HG02884 (cell line): ENCODE measurements at regions not wholly inside any gene's neighbourhood (a gene's known extent, or its start where the extent isn't known, plus 50 kb on each side); places are given as distances from the start of the nearest gene placed in this dataset.

Source experiments
- ATAC-seq: cut with Tn5 transposase; IDR thresholded peaks from one replicate; pipeline ENCODE4 v1.9.1; 2021; ENCODE audit warnings: mild to moderate bottlenecking, moderate library complexity; ENCODE audit not compliant: unreplicated experiment

DNA sequence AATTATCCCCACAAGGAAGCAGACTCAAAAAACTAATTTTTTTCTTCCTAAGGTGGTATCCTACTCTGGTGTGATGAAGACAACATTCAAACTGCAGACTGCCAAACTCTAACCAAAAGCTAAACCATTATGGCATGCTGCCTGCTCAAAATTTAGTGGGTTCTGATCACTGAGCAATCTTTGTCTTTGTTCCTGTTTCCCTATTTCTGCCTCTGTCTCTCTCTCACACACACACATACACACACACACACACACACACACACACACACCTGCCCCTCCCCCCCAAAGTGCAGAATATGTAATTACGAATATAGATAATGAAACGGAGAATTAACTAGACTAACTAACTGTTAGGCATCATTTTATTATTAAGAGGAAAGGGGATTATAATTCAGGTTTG is 1278.6 kb downstream of the PCDH7 start:
- no peak for ATAC-seq

DNA sequence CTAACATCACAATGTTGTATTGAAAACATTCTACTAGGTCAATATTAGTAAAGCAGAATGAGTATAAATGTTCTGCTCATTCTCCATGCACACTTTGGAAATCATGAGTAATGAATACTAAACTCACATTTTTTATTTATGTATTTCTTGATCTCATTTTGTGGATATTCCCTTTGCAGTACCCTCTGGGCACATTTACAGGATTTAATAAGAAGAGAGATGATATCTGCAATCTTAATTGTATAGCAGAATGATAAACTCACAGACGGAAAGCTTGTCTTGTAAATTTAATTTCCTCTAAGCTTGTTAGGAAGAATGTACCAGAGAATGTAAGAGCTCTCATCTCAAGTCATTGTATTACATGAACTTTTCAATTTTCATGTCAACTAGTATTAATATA is 1279.7 kb downstream of the PCDH7 start:
- no peak for ATAC-seq

DNA sequence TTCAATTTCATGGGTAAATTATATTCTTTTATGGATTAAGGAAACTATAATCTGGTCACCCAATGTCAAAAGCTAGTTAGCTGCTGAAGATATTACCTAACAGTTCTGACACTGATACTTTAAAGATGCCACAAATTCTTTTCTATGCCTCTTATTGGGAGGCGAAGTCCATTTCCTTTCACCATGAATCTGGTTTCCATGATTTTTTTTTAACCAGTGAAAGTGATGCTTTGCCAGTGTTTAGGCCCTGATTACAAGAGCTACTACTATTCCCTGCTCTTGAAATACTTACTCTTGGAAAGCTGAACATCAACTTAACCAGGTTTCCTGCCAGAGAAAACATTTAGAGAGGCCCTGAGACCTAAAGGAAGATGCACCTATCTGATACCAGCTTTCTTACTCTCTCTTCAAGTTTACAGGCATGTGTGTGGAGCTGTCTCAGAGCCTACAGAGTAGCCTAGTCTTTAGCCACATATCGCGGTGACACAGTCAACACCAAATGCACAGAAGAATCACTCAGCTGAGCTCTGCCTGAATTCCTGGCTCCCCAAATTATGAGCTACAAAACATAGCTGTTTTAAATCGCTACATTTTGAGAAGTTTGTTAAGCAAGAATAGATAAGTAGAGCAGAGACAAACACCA is 1280.8 kb downstream of the PCDH7 start:
- ATAC-seq: no peak

DNA sequence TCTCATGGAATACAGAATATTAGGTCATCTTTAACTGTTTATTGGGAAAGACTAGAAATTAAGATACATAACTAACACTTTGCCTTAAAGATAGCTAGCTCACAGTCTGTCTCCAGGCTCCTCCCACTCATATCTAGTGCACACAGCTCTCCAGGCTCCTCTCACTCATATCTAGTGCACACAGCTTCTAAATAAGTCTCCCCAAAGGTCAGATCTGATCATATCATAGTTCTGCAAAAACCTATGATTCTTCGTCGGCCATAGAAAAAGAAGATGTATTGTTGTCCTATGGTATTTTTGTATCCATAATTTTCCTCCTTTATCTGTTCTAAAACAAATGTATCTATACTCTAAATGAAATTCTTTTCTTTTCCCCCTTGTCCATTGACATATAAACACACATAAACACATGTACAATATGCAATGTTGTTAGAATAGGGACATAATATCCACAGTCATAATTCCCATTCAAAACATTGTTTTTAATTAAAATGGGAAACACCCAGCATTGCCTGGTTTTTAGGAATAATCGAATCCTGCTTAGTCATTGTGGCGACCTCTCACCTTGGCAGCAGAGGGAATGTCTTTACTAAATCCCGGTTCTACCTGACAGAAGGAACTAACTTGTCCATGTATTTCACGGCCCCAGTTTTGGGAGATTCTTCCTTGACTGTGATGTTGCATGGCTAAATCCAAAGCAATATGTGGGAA is 1282.0 kb downstream of the PCDH7 start:
- no peak for ATAC-seq

DNA sequence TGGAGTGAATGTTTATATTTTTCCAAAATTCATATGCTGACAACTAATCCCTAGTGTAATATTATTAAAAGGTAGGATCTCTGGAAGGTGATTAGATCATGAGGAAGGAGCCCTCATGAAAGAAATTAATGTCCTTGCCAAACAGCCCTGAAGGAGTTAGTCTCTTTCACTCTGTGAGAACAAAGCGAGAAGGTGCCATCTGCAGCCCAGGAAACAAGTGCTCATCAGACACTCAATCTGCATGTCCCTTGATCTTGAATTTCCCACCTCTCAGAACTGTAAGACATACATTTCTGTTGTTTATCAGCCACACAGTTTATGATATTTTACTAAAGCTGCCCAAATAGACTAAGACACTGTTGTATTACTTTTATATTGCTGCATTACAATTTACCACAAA is 1283.4 kb downstream of the PCDH7 start:
- no peak for ATAC-seq

DNA sequence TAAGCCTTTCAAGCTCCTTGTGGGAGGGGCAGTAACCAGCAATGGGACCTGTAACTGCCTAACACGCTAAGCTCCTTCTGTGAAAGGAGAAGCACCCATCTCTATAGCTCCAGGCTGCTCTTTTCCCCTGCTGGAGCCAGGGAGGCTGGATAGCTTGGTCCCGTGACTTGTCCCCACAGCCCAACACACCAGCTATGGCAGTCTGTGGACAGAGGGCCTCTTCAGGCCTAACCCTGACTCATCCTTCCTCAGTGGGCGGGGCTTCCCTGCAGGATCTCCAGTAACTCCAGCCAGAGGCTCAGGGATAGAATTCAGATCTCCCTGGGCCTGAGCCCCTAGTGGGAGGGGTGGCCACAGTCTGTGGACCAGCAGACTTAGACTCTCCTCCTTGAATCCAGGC is 1290.1 kb downstream of the PCDH7 start:
- no peak for ATAC-seq

DNA sequence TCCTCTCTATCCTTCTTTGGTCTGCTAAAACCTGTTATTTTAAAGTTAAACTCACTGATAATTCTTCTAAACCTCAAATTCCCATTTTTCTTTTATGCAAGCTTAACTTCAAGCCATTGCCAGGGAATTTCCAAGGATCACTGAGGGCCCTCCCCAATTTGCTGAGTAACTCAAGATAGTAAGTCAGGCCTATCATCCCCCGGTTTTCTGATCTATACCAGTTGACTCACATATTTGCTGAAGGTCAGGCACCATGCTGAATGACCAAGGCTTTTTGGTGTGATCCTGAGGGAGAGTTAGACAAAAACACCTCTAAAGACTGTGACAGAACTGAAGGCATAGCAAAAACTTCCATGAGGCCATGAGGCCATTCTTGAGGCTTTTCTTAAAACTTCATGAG is 1301.9 kb downstream of the PCDH7 start:
- no peak for ATAC-seq

DNA sequence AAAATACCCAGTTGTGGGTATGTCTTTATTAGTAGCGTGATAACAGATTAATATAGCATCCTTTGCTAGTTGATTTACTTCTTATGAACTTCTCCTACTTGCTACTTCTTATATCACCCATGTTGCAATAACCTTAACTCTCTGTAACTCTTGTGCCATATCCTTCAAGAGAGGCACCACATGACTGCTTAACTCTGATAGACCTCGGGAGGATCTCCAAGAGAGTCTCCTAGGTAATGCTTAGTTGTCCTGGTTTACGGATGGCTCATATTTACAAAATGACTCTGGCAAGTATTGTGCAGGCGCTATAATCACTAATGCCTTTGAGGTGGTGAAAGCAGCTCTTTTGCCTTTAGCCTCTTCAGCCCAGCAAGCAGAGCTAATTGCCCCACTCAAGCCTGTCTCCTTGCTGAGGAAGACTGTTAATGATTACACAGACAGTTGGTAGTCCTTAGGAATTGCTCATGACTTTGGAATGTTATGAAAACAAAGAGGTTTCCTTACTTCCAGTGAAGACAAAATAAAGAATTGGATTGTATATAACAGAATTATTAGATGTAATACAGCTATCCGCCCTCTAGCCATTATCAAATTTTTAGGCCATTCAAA is 1305.8 kb downstream of the PCDH7 start:
- no peak for ATAC-seq

DNA sequence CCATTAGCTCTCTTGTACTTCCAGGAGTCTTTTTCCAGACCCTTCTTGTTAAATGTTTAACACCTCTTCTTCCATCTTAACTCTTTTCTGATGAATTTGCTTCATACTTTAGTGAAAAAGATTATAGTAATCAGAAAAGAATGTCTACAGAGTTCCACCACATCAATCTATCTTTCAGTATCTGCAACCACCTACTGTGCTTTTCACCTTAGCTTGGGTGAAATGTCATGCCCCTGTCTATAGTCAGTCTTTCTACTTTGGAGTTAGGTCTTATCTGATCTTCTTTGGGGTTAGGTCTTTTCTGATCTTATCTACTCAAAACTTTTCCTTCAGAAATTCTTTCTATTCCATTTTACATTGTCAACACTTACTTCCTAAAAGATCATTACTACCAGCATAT is 1310.2 kb downstream of the PCDH7 start:
- no peak for ATAC-seq

DNA sequence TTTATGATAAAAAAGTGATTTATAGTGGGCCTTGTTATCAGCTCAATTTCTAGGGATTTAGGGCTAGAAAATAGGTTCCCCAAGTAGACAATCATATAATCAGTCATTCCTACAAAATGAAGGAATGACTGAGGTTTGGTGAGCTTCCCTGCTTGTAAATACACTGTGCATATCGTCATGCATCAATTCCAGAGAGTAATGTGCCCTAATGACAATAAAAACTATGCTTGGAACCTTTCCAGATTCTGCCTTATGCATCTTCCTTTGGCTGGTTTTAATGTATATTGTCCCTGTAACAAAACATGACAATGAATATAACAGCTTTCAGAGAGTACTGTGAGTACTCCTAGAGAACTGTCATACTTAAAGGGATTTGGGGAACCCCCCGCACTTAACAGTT is 1310.9 kb downstream of the PCDH7 start:
- ATAC-seq: no peak

DNA sequence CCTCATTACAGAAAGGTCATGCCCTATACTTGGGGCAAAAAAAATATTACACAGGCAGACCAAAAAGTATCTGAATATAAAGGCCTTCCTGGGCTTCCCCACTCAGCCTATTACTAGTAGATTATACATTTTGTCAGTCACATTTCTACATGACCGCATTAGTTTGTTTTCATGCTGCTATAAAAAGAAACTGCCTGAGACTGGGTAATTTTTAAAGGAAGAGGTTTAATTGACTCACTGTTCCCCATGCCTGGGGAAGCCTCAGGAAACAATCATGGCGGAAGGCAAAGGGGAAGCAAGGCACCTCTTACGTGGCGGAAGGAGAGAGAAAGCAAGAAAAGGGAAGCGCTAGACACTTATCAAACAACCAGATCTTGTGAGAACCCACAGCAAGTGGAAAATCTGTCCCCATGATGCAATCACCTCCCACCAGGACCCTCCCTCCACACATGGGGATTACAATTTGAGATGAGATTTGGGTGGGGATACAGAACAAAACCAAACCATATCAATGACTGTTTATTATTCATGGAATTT is 1312.0 kb downstream of the PCDH7 start:
- no peak for ATAC-seq

DNA sequence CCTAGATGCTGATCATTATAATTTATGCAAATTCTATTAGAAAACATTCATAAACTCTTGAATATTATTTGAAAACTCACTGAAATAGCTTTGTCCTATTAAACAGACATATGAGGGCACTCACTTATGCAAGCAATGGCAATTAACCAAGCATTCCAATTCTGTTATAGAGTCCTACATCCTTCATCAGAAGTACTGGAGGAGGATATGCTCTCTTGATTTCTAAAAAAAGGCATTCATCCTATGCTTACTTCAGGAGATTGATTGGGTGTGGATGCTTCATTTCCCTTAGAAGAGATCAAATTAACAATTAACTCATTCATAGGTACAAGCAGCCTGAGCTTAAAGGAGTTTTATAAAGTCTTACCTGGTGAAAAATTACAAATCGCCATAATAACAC is 1317.2 kb downstream of the PCDH7 start:
- no peak for ATAC-seq

DNA sequence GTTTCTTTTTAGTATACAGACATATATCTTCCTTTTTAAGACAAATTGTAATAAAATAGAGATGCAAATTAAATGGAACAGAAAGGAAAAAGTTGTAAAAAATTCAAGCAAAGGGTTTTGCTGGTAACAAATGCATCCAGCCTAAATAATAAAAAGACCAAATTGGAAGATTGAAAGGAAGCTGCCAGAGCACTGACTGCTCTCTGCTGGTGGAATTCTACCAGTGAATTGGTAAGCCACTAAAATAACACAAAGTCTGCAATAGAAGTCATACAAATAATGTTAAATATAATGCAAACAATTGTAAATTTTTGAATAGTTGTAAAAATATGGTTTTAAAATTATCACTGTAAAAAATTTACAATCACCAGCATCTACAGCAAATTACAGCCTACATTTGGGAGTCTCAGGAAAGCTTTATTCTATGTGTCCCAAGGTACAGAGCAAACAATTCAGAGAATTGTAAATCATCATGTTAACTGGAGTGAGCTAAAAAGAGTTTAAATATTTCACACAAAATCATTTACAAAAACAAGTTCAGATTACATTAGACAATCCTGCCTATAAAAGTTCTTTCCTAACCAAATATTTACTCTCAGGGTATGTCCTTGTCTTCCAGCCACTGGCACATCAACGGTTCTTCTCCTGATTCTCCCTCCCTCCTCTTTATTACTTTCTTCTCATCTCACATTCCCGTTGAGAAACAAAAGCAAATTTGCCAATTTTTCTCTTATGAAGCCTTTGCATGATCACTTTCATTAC is 1322.5 kb downstream of the PCDH7 start:
- ATAC-seq: no peak

DNA sequence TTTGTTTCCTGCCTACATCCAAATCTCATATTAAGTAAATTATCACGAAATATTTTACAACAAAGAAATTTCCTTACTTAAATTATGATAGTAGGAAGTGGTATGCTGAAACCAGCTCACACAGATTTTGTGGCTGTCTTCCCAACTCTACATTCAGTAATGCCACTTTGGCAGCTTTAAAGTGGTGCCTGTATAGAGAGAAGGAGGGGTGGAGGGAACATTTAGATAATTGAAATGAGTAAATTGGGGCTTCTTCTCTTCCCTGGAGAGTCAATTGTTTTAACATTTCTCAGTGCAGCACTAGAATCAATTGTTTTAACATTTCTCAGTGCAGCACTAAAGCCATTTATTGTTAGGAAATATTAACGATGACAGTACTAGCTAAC is 1323.1 kb downstream of the PCDH7 start:
- ATAC-seq: no peak

DNA sequence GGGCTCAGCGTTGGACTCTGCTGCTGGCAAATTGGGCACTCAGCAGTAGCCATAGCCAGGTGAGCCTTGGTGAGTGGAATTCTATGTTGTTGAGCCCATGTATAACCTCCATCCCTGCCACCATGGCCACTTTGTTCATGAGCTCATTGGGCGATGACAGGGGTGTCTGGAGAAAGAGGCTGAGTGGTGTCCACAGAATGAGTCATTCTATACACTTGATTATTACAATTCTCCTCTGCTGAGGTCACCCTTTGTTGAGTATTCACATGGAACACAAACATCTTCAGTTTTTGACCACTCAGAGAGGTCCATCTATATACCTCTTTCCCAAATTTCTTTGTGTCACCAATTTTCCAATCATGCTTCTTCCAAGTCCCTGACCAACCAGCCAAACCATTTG is 1341.7 kb downstream of the PCDH7 start:
- ATAC-seq: no peak

DNA sequence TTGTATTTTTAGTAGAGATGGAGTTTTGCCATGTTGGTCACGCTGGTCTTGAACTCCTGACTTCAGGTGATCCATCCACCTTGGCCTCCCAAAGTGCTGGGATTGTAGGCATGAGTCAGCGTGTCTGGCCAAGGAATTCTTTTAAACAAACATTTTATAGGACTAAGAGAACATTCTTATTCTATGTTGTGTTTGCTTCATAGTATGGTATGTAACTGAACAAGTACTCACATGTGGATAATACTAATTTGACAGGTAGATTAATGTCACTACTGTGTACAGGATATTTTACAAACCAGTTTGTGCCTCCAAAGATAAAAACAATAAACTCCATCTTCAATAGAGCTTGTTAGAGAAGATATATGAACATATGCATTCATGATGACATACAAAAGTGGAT is 1353.4 kb downstream of the PCDH7 start:
- ATAC-seq: no peak

DNA sequence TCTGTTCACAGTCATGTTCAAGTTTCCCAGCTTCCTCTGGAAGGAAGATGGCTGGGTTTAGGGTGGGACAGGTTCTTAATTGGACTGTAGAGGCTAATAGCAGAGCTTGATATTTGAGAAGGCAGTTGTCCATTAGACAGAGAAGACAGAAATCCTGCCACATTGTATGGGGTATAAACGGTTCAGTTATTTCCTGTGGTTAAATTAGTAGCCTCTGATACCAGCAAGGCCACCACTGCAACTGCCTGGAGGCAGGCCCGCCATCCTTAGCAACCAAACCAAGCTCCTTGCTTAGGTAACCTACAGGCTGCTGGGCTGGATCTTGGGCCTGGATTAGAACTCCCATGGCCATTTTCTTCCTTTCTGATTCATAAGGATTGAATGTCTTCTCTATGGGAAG is 1367.0 kb downstream of the PCDH7 start:
- ATAC-seq: no peak

DNA sequence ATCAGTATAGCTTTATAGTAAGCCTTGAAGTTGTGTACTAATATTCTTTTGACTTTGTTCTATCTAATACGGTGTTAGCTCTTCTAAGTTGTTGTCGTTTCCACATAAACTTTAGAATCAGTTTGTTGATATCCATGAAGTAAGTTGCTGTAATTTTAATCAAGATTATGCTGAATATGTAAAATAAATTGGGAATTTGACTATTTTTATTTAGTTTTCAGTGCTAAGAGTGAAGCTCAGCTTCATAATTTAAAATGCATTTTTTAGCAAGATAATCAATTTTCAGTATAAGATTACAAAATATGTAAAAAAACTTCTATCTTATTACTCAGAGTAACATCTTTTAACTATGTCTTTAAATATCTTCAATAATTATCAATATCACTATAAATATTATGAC is 1374.8 kb downstream of the PCDH7 start:
- ATAC-seq: no peak

DNA sequence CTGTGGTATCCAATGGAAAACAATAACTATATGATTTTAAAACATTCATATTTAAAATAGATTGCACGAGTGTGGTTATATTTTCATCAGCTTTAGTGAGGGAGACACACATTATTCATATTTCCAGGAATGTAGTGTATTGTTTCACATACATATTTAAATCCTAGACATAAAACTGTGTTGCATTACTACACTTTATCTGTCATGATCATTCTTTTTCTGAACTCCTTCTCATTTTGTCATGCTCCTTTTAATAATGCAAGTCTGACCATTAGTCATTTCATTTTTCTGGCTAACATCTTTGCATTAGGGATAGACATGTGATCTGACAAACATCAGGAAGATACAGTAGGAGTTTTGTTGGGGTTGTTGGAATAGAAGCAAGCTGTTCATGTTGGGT is 1382.7 kb downstream of the PCDH7 start:
- no peak for ATAC-seq

DNA sequence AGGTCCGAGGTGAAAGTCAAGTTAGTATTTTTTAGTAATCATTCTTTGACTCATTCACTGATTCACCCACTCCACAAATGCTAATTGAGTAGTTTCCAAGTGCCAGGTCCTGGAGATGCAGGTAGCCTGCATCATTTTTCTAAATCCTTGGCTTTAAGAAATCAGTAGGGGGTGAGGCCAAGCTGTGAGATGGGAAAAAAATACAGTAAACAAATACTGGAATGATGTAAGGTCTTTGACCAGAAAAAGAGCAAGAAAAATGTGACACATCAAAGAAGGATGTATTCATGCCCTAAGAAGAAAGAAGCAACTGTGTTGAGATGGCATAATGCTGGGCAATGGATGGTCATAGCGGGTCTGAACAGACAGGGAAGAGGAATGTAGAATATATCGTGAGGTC is 1386.6 kb downstream of the PCDH7 start:
- no peak for ATAC-seq

DNA sequence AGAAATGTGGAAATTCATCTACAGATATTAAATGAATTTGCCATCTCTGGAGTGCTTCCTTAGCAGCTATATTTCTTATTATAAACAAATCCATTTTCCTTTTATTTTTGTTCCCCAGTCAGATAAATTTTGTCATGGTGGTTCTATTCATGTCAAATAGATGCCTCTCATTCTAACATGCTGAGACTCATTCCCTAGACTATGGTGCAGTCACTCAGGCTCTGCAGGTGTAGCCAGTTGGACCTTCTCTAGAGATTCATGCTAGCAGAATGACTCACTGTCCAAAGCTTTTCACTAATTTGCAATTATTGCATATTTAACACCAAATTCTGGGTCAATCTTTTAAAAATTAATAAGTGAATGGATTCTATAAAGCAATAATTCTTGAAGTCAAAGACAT is 1392.7 kb downstream of the PCDH7 start:
- ATAC-seq: no peak

DNA sequence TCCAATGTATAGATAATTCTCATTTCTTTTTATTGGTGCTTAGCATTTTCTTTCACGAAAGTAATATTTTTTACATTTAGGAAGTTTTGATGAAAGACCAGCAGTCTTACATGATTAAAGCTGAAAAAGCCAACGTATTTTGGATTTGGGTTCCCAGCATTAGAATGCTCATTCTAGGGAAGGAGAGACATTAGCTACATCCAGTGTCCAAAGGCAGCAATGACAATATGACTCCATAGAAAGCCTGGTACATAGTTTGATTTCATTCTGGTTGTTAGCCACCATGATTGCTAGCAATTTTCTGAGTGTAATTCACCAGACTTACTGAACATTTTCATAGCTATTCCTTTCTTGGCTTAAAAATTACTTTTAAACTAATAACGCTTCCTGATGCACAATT is 1397.5 kb downstream of the PCDH7 start:
- ATAC-seq: no peak
